Upper lobe of left lung (tissue), 4 donors: ENCODE measurements at regions not wholly inside any gene's neighbourhood (a gene's known extent, or its start where the extent isn't known, plus 50 kb on each side); places are given as distances from the start of the nearest gene placed in this dataset.
"Not testable (repeated sequence)": the region's sequence is repeated elsewhere in the genome, so short reads cannot be mapped to it uniquely, and the experiment has no call there.

Experiments
- EP300 ChIP-seq, 4 donors: sonication (generic); formaldehyde crosslinking; IDR thresholded peaks; one replicate each; pipeline ENCODE4 v1.5.1; 2017; ENCODE audit warnings: antibody characterized with exemption in 4 of 4, control low read depth in 2 of 4
- POLR2A ChIP-seq, 4 donors: fragments of 450-650 bp; IDR thresholded peaks; one replicate each; pipeline ENCODE4 v1.5.1; 2016 to 2017; ENCODE audit warnings: antibody characterized with exemption in 4 of 4, mild to moderate bottlenecking in 2 of 4
- POLR2AphosphoS5 ChIP-seq, 2 donors: sonication (generic); formaldehyde crosslinking; IDR thresholded peaks; one replicate each; pipeline ENCODE4 v1.5.1; 2017; ENCODE audit warnings: antibody characterized with exemption in 2 of 2
- TF ChIP-seq, protein P1 (sequence below), 6 experiments: fragments of 450-650 bp in 4 of 6; fragments of 200-600 bp in 2 of 6; sonication (generic) in 2 of 6; IDR thresholded peaks; one replicate each; pipeline ENCODE4 v1.5.1; 2016 to 2019; ENCODE audit warnings: antibody characterized with exemption in 6 of 6

- TF ChIP-seq, protein P1, sequence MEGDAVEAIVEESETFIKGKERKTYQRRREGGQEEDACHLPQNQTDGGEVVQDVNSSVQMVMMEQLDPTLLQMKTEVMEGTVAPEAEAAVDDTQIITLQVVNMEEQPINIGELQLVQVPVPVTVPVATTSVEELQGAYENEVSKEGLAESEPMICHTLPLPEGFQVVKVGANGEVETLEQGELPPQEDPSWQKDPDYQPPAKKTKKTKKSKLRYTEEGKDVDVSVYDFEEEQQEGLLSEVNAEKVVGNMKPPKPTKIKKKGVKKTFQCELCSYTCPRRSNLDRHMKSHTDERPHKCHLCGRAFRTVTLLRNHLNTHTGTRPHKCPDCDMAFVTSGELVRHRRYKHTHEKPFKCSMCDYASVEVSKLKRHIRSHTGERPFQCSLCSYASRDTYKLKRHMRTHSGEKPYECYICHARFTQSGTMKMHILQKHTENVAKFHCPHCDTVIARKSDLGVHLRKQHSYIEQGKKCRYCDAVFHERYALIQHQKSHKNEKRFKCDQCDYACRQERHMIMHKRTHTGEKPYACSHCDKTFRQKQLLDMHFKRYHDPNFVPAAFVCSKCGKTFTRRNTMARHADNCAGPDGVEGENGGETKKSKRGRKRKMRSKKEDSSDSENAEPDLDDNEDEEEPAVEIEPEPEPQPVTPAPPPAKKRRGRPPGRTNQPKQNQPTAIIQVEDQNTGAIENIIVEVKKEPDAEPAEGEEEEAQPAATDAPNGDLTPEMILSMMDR (IDR thresholded peaks at IDR 0.05), result not testable (repeated sequence)
- not testable (repeated sequence) for TF ChIP-seq POLR2A, EP300, POLR2AphosphoS5 (IDR thresholded peaks at IDR 0.05)
These were observed 143.5 kb upstream of the PDE4B start for GRCh38 chr1:65649185-65649584.
